Epidermal melanocyte (primary cell): ENCODE measurements at regions not wholly inside any gene's neighbourhood (a gene's known extent, or its start where the extent isn't known, plus 50 kb on each side); places are given as distances from the start of the nearest gene placed in this dataset.

ENCODE experiments used
- DNase-seq: peaks from one replicate; pipeline ENCODE4 v3.0.0; 2011; ENCODE audit warnings: low spot score; ENCODE audit not compliant: insufficient read length

DNA sequence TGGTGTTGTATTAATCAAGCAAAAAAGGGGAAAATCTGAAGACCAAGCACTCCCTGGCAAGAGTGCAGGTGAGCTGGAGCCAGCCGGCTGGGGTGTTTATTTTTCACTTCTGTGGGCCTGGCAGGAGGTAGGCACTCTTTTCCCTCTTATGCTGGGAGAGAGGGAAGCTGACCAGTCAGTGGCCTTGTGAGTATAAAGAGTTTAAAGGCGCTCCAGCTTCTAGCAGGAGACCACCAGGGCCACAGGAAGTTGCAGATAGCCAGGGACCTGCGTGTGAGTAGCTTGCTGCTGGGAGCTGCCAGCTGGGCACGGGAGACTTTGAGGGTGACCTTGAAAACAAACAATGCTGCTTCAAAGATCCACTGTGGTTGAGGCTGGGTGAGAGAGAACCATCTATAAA lies 217.4 kb upstream of the PWP1 start:
- no peak for DNase-seq

- no peak for DNase-seq
Measured at GRCh38 chr12:107469011-107469410, 216.6 kb upstream of the PWP1 start.

DNA sequence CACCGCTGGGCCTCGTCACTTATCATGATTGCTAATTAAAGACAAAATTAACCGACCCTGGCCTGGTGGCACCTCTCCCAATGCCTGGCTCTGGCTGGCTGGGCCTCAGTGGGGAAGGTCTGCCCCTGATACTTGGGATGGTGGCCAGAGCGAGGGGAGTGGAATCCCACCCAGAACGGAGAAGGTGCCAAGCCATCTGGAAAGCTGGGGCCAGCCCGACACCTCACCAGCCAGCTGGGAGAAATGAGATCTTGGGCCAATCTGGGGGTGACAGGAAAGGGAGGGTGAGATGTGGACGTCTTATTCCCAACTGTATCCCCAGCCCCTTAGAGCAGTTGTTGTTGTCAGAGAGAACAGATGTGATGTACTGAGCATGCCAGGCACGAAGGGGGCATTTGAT lies 215.0 kb upstream of the PWP1 start:
- no peak for DNase-seq

GRCh38 chr12:107472308-107472707 lies 213.3 kb upstream of the PWP1 start:
- no peak for DNase-seq

GRCh38 chr12:107474099-107474498 lies 211.5 kb upstream of the PWP1 start:
- no peak for DNase-seq

DNA sequence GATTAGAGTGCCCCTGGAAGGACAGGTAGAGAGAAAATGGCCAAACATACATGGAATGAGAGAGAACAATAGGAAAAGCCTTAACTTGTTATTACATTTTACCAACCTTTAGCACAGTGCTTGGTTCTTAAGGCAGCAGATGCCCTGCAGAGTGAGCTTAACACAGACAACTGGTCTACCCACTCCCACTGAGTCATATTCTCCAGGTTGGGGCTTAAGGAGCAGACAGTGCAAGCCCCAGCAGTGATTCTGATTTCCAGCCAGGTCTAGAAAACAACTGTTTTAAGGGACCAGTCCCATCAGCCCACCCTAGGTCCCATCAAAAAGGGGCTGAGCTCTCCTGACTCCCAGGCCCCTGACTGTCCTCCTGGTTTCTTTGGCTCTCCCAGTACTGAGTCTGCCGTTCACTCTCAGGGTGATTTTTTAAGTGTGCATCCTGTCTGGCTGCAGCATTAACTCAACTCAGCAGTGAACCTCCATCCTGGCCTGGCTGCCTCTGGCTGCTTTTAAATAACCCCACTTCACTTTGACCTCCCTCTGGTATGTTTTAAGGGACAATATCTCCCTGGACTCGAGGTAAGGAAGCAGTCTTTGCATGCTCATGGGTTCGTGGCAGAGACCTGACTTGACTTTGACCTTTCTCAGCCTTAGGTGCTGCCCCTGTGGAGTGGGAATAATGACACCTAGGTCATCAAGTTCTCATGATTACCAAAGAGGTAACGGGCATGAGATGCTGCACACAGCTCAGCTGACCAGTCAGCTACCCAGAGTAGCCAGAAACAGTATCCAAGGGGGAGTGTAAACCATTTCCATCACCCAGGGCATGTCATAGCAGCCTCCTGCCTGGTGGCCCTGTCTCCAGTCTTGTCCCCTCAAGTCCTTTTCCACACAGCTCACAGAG lies 210.7 kb upstream of the PWP1 start:
- no peak for DNase-seq

- DNase-seq: no peak
Measured at GRCh38 chr12:107475900-107476299, 209.7 kb upstream of the PWP1 start.

GRCh38 chr12:107477018-107477417 lies 208.6 kb upstream of the PWP1 start:
- DNase-seq: no peak

- DNase-seq: no peak
Measured at GRCh38 chr12:107477947-107478610, 207.5 kb upstream of the PWP1 start.

DNA sequence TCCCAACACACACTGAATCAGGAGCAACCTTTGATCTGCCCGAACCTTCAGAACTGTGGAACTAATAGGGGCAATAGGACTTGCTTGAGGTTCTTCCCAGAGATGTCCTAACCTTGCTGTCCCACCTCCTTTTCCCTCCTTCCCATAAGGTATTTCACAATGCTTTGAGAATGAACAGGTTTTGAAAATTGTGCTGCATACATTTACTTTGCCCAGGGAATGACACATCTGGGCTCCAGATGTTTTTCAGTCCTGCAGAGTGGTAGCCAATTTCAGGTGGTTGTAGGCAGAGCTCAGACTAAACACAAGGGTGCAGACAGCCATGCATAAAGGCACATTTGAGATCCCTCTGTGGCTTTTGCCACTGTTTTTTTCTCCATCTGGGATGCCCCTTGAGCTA lies 206.7 kb upstream of the PWP1 start:
- DNase-seq: no peak

DNA sequence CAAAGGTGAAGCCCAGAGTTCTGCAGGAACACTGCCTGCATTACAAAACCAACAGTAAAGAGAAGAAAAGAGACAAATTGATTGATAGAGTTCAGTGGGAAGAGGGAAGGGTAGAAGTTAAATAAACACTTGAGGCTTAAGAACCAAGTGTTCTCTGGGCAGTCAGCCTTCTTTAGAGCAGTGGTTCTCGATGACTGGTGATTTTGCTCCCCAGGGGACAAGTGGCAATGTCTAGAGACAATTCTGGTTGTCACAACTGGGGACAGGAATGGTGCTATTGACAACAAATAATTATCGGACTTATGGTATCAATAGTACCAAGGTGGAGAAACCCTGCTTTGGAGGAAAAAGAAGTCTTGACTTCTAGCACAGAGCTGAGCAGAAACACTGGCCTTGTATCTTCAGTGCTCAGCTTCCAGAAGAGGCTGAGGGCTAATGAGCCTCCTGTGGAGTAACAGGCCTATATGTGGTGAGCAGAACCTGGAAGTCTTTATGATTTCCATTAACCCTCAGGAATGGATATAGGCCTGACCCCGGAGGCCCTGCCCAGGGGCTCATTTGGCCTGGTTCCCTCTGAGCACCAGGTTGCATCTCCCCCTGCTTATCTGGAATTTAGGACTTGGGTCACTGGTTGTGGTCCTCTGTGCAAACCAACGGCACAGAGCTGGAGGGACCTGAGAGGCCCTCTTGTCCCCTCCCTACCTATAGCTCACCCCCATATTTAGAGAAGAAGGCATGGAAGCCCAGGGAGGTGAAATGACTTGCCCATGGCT lies 204.6 kb upstream of the PWP1 start:
- no peak for DNase-seq

DNA sequence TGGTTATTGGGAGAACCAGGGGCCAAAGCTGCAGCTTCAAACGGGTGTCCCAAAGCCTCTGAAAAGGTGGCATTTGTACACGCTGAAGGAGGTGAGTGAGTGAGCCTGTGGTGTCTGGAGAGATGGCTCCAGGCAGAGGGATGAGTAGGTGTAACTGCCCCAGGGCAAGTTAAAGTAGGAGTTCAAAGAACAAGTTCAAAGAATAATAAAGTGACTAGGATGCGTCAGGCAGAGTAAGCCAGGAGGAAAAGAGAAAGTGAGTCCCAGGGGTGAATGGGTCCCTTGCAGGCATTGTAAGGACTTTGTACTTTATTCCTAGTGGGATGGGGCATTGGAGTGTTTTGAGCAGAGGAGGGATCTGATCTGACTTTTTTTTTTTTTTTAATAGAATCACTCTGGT lies 201.4 kb upstream of the PWP1 start:
- DNase-seq: no peak

- no peak for DNase-seq
Measured at GRCh38 chr12:107484941-107485340, 200.7 kb upstream of the PWP1 start.

DNA sequence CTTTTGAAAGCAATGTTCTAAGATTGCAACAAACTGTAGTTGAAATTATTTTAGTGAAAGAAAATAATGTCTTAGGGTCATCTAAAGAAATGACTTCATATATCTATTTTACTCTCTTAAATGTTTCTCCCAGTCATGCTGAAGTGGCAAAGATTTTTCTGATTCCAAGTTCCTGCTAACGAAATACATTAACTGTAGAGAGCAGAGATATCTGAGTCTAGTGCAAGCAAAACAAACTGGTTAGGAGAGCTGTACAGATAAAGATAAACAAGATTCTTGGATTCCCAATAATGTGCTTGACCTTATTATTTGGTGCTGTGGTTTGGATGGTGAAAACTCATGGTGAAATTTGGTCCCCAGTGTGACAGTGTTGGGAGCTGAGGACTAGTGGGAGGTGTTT lies 199.9 kb upstream of the PWP1 start:
- no peak for DNase-seq

- no peak for DNase-seq
Measured at GRCh38 chr12:107486140-107486892, 199.3 kb upstream of the PWP1 start.

DNA sequence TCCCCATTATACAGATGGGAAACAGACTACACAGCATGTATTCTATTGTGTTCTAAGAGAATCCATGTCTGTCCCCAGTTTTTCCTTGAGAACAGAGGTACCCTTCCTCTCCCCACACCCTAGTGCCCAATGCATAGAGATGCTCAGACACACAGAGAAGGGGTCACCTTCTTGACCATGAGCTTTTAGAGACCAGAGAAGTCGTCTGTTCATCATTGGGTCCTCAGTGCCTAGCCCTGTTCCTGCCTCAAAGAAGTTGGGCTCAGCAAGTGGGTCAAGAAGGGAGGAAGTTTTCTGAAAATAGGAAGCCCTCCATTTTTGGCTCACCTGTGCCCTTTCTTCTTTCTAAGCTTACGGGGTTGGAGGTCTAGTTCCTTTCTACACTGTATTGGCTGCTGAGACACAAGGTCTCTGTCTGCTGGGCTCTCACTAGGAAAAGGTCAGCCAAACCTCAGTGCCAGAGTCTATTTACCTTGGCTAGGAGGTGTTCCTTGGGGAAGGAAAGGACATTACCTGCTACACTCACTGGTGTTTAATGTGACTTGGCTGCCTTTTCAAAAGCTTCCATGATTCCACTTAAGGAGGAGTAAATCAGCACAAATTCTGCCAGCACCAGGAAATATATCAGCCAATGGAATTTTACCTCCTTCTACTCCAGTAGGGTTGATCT lies 198.5 kb upstream of the PWP1 start:
- DNase-seq: no peak

- DNase-seq: no peak
Measured at GRCh38 chr12:107488666-107489065, 196.9 kb upstream of the PWP1 start.

GRCh38 chr12:107490010-107490409 lies 195.6 kb upstream of the PWP1 start:
- no peak for DNase-seq

- no peak for DNase-seq
Measured at GRCh38 chr12:107491856-107492255, 193.7 kb upstream of the PWP1 start.

GRCh38 chr12:107492393-107493134 lies 193.0 kb upstream of the PWP1 start:
- no peak for DNase-seq
